VCaP (cell line): ENCODE measurements at regions not wholly inside any gene's neighbourhood (a gene's known extent, or its start where the extent isn't known, plus 50 kb on each side); places are given as distances from the start of the nearest gene placed in this dataset.

ENCODE experiments used
- H3K27ac ChIP-seq: fragments of 450-650 bp; 2 replicates; pipeline ENCODE4 v1.5.1; 2017
- CTCF ChIP-seq: fragments of 450-650 bp; conservative IDR thresholded peaks from 2 replicates; pipeline ENCODE4 v1.5.1; 2017; ENCODE audit warnings: mild to moderate bottlenecking, moderate library complexity

DNA sequence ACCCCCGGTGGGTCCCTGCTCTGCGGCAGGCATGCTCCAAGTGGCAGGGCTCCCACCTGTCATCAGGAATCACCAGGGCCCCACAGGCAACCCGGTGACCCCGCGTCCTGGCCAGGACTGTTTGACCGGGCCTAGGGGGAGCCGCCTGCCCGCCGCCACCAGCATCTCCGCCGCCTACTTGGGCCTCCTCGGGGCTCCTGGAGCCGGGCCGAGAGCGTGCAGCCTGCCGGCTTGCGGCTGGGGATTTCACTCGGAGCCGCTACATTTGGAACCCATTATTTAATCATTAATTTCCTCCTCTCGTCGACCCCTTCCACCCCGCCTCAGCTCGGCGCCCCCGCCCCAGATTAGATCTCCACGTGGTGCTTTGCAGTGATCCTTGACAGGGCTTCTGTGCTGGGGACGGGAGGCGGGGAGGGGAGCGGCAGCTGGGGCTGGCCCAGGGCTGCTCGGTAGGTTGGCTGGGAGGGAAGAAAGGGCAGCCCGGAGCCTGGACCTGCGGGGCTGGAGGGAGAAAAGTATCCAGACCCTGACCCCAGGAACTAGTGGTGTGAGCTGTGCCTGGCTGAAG is 295.4 kb downstream of the CYP26B1 start:
- no peak for TF ChIP-seq CTCF
- no peak overlapping the region for H3K27ac ChIP-seq

DNA sequence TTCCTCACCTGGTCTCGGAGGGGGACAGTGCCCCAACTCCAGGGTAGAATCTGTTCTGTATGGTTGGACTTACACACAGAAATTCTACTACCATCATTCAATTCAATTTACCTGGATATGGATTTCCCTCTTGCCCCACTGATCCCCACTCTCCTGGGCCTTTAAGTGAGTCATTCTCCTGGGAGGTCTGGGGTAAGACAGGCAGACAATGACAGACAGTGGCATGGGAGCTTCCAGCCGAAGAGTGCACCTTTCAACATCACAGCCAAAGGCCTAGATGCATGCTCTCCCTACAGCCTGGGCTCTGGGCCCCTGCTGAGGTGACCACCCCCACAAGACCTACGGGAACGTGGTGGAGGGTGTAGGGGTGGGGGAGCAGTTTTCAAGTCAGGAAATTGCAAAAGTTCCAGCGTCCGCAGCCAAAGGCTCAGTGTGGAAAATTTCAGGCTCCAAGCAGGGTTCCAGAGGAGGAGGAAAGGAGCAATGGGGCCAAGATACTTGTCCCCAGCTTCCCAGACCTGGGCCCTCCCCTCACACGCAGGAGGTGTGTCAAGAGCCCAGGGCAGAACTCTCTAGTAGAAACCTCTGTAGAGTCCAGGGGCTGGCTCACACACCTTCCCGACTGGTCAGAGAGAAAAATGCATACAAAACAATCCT is 296.4 kb downstream of the CYP26B1 start:
- H3K27ac ChIP-seq, result no peak overlapping the region
- no peak for TF ChIP-seq CTCF

GRCh38 chr2:71850306-71850801 is 297.3 kb downstream of the CYP26B1 start:
- no peak for TF ChIP-seq CTCF
- no peak overlapping the region for H3K27ac ChIP-seq

DNA sequence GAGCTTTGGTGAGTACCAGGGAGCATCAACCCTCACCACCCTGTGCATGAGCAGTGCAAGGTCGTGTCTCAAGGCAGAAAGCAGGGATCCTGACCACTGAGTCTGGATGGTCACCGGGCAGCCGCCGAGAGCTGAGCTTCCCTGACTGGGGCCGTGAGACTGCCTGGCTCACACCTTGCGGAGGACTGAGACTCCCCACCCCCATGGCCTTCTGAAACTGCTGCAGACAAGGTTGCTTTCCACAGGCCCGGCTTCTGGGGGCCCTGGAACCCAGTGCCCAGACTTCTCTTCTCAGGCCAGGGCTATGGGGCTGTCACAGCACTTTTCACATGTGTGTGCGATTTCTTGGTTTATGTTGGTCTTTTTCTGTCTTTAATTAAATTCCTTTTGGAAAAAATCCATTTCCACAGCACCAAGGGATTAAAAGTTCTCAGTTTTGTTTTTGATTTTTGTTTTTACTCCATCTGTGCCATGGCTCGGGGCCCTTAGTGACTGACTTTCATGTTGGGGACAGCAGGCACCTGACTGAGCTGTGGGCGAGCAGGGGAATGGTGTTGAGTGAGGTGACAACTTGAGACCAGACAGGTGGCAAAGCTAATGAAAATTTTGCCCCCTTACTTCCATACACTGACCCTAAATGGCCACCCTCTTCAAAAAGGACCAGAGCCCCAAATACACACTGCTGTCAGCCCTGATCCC is 297.9 kb downstream of the CYP26B1 start:
- no peak for TF ChIP-seq CTCF
- H3K27ac ChIP-seq, result no peak overlapping the region

DNA sequence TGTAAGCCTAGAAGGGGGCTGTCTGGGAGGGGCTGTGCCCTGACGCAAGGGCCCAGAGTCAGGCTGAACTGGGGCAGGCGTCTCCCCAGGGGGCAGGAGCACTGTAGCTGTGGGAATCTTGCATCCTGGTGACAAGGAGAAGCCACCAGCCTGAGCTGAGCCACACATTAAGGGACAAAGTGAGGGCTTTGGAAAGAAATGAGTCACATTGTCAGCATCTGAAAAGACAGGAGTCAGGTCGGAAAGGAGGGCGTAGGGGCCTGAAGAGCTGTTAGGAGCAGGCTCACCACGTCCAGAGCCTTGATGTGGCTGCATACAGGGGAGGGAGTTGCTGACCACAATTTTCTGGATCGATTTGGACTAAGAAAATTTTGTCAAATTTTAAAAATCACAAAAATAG is 298.6 kb downstream of the CYP26B1 start:
- no peak overlapping the region for H3K27ac ChIP-seq
- no peak for TF ChIP-seq CTCF

GRCh38 chr2:71846669-71847291 is 300.9 kb downstream of the CYP26B1 start:
- H3K27ac ChIP-seq, result no peak overlapping the region
- TF ChIP-seq CTCF, result no peak

GRCh38 chr2:71846072-71846471 is 301.6 kb downstream of the CYP26B1 start:
- no peak overlapping the region for H3K27ac ChIP-seq
- no peak for TF ChIP-seq CTCF
